ENCODE measurements at regions not wholly inside any gene's neighbourhood (a gene's known extent, or its start where the extent isn't known, plus 50 kb on each side); places are given as distances from the start of the nearest gene placed in this dataset.
"Not testable (repeated sequence)": the region's sequence is repeated elsewhere in the genome, so short reads cannot be mapped to it uniquely, and the experiment has no call there.

DNA sequence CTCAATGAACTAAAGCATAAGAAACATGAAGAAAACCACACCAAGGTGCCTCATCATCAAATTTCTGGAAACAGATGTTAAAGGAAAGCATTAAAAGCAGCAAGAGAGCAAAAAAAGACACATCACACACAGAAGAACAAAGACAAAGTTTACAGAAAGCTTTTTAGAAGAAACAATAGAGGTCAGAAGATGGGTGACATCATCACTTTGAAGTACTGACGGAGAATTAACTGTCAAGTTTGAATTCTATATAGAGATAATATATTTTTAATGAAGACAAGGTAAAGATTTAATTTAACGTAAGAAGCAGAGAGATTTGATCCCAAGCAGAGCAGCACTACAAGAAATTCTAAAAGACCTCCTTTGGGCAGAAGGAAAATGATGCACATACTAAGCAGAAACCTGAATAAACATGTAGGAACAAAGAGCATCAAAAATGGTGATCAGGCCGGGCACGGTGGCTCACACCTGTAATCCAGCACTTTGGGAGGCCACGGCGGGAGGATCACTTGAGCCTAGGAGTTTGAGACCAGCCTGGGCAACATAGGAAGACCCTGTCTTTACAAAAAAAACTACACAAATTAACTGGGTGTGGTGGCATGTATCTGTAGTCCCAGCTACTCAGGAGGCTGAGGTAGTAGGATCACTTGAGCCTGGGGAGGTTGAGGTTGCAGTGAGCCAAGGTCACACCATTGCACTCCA, 63.3 kb upstream of the RTL6 start:
- intact Hi-C loops (cut with DNase I, micrococcal nuclease) = no loop called here
- Histone ChIP-seq H3K4me1 (ENCODE audit: low read depth) (no peaks in the 10 kb centered on the region), H3K4me3 (no peak overlapping the region), H3K36me3 (ENCODE audit: low read depth) (no peaks in the 10 kb centered on the region), H3K9me3 (no peaks in the 10 kb centered on the region)
- DNase-seq (peak in 1 of 3 donors; percentile 34), ATAC-seq (no peak)
- TF ChIP-seq, protein P1, sequence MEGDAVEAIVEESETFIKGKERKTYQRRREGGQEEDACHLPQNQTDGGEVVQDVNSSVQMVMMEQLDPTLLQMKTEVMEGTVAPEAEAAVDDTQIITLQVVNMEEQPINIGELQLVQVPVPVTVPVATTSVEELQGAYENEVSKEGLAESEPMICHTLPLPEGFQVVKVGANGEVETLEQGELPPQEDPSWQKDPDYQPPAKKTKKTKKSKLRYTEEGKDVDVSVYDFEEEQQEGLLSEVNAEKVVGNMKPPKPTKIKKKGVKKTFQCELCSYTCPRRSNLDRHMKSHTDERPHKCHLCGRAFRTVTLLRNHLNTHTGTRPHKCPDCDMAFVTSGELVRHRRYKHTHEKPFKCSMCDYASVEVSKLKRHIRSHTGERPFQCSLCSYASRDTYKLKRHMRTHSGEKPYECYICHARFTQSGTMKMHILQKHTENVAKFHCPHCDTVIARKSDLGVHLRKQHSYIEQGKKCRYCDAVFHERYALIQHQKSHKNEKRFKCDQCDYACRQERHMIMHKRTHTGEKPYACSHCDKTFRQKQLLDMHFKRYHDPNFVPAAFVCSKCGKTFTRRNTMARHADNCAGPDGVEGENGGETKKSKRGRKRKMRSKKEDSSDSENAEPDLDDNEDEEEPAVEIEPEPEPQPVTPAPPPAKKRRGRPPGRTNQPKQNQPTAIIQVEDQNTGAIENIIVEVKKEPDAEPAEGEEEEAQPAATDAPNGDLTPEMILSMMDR (IDR thresholded peaks at IDR 0.05) = no peak

DNA sequence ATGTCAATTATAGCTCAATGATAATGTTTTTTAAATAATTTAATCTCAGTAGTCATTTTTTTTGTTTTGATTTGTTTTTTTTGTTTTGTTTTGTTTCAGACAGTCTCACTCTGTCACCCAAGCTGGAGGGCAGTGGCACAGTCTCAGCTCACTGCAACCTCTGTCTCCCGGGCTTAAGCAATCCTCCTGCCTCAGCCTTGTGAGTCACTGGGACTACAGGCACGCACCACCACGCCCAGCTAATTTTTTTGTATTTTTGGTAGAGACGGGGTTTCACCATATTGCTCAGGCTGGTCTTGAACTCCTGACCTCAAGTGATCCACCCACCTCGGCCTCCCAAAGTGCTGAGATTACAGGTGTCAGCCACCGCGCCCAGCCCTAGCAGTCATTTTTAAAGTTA, 60.6 kb upstream of the RTL6 start:
- ATAC-seq; H3K4me1 ChIP-seq (ENCODE audit: low read depth); intact Hi-C loops (cut with DNase I, micrococcal nuclease); H3K36me3 ChIP-seq (ENCODE audit: low read depth); H3K9me3 ChIP-seq; H3K4me3 ChIP-seq: not testable (repeated sequence)
- DNase-seq = peak in 1 of 3 donors; percentile 22

DNA sequence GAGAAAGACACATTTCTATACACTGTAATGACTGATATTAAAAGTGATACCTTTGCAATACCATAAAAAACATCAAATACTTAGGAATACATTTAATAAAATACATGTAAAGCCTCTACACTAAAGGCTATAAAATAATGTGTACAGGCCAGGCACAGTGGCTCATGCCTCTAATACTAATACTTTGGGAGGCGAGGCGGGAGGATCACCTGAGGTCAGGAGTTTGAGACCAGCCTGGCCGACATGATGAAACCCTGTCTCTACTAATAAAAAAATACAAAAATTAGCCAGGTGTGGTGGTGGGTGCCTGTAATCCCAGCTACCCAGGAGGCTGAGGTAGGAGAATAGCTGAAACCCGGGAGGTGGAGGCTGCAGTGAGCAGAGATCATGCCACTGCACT, 59.8 kb upstream of the RTL6 start:
- H3K36me3 ChIP-seq (ENCODE audit: low read depth); H3K4me3 ChIP-seq; H3K9me3 ChIP-seq; ATAC-seq; H3K4me1 ChIP-seq (ENCODE audit: low read depth); intact Hi-C loops (cut with DNase I, micrococcal nuclease); DNase-seq: not testable (repeated sequence)

DNA sequence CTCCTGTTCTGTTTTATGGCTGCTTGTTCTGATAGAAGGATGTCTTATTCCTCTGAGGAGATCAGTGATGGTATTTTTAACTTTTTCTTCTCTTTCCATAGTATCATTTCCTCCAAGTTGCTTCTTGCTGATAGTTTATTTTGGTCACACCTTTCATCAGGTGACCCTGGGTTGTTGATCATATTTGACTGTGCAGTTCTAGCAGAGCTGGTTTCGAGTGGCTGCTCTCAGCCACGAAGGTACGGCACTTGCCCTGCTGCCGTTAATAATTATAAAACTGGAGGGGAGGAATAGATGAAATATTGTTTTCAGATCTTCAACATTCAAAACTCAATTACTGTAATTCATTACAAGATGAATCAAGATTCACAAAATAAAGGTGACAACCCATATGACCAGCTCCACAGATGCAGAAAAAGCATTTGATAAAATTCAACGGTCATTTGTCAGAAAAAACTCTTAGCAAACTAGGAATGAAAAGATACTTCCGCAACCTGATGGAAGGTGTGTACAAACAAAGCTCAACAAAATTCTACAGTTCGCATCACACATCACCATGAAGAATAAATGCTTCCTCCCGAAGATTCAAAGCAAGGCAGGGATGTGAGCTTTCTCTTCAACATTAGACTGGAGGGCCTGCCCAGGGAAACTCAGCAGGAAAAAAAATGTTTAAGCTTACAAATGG, 59.2 kb upstream of the RTL6 start:
- TF ChIP-seq, protein P1 (IDR thresholded peaks at IDR 0.05) = no peak
- Histone ChIP-seq H3K36me3 (ENCODE audit: low read depth) (no peaks in the 10 kb centered on the region), H3K9me3 (no peaks in the 10 kb centered on the region), H3K4me1 (ENCODE audit: low read depth) (no peaks in the 10 kb centered on the region), H3K4me3 (no peak overlapping the region)
- no peak for DNase-seq
- ATAC-seq = no peak
- intact Hi-C loops (cut with DNase I, micrococcal nuclease) = no loop called here

DNA sequence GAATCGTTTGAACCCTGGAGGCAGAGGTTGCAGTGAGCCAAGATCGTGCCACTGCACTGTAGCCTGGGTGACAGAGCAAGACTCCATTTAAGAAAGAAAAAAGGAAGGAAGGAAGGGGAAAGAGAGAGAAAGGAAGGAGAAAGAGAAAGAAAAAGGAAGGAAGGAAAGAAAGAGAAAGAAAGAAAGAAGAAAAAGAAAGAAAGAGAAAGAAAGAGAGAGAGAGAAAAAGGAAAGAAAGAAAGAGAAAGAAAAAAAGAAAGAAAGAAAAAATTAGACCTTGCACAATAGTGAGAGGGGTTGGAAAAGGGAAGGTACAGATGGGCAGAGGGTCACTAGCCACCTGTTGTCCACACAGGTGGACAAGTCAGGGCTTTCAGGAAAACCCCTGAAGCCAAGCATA, 57.6 kb upstream of the RTL6 start:
- no peak for DNase-seq
- intact Hi-C loops (cut with DNase I, micrococcal nuclease) = no loop called here
- Histone ChIP-seq H3K4me3 (no peak overlapping the region), H3K9me3 (no peaks in the 10 kb centered on the region), H3K36me3 (ENCODE audit: low read depth) (no peaks in the 10 kb centered on the region), H3K4me1 (ENCODE audit: low read depth) (no peaks in the 10 kb centered on the region)
- TF ChIP-seq, protein P1 (IDR thresholded peaks at IDR 0.05) = no peak
- no peak for ATAC-seq

DNA sequence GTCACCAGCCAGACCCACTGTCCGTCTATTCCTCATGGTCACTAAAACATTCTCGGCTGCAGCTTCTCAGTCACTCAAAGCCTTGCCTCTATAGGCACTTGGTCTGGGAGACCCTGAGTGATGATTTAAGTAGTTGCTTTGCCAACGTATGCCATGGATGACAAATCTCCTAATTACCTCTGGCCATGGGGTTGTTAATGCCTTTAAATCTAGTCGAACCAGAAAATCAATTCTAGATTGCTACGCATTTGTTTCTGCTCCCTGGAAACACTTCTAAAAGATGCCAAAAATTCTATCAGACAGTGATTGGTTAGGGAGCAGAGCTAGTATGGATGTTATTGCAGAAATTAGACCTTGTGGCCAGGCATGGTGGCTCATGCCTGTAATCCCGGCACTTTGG, 57.0 kb upstream of the RTL6 start:
- Histone ChIP-seq H3K36me3 (ENCODE audit: low read depth) (no peaks in the 10 kb centered on the region), H3K4me3 (no peak overlapping the region), H3K4me1 (ENCODE audit: low read depth) (no peaks in the 10 kb centered on the region), H3K9me3 (no peaks in the 10 kb centered on the region)
- no peak for ATAC-seq
- intact Hi-C loops (cut with DNase I, micrococcal nuclease) = no loop called here
- DNase-seq = no peak
- TF ChIP-seq, protein P1 (IDR thresholded peaks at IDR 0.05) = no peak
